ENCODE measurements at regions not wholly inside any gene's neighbourhood (a gene's known extent, or its start where the extent isn't known, plus 50 kb on each side); places are given as distances from the start of the nearest gene placed in this dataset.

DNA sequence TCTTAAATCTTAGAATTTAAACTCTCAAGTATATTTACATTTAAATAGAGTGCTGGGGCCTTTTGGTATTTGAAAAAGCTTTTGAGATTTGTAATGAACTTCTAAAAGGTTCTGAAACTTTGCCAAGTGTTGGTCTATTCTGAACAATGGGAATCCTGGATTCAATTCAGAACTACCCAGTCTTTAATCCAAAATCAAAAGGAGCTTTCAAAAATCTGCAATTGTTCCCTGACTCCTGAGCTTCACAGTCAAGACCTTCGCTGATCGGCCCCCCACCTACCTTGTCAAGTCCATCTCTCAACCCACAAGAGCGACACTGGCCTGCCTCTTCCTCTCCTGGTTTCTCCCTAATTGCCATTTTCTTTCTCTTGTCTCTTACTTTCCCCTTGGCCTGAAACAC lies 666.1 kb upstream of the BOD1L1 start:
- TF ChIP-seq, protein P1, sequence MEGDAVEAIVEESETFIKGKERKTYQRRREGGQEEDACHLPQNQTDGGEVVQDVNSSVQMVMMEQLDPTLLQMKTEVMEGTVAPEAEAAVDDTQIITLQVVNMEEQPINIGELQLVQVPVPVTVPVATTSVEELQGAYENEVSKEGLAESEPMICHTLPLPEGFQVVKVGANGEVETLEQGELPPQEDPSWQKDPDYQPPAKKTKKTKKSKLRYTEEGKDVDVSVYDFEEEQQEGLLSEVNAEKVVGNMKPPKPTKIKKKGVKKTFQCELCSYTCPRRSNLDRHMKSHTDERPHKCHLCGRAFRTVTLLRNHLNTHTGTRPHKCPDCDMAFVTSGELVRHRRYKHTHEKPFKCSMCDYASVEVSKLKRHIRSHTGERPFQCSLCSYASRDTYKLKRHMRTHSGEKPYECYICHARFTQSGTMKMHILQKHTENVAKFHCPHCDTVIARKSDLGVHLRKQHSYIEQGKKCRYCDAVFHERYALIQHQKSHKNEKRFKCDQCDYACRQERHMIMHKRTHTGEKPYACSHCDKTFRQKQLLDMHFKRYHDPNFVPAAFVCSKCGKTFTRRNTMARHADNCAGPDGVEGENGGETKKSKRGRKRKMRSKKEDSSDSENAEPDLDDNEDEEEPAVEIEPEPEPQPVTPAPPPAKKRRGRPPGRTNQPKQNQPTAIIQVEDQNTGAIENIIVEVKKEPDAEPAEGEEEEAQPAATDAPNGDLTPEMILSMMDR (conservative IDR thresholded peaks at IDR 0.05; ENCODE audit: low read depth in 2 of 2) = no peak
- TF ChIP-seq POLR2AphosphoS5 (IDR thresholded peaks at IDR 0.05; ENCODE audit: low read depth) (no peak), EZH2phosphoT487 (IDR thresholded peaks at IDR 0.05; ENCODE audit: unreplicated experiment) (no peak)

Data from GM23338 (cell line).